HG02970 (cell line): ENCODE measurements at regions not wholly inside any gene's neighbourhood (a gene's known extent, or its start where the extent isn't known, plus 50 kb on each side); places are given as distances from the start of the nearest gene placed in this dataset.

Experiments used
- ATAC-seq: cut with Tn5 transposase; IDR thresholded peaks from one replicate; pipeline ENCODE4 v1.9.1; 2021; ENCODE audit warnings: mild to moderate bottlenecking, moderate library complexity, moderate number of reproducible peaks; ENCODE audit not compliant: unreplicated experiment, low FRiP score

GRCh38 chr14:96723946-96724345 is 73.2 kb upstream of the VRK1 start:
- ATAC-seq, result no peak

GRCh38 chr14:96725232-96725631 is 72.0 kb upstream of the VRK1 start:
- no peak for ATAC-seq

- no peak for ATAC-seq
These were observed 70.1 kb upstream of the VRK1 start for GRCh38 chr14:96727073-96727472.

GRCh38 chr14:96727491-96727890 is 69.7 kb upstream of the VRK1 start:
- no peak for ATAC-seq

- no peak for ATAC-seq
These were observed 69.0 kb upstream of the VRK1 start for GRCh38 chr14:96727980-96728717.

- no peak for ATAC-seq
These were observed 67.3 kb upstream of the VRK1 start for GRCh38 chr14:96729889-96730288.

GRCh38 chr14:96730386-96730785 is 66.8 kb upstream of the VRK1 start:
- no peak for ATAC-seq

GRCh38 chr14:96734076-96734622 is 63.0 kb upstream of the VRK1 start:
- no peak for ATAC-seq

- no peak for ATAC-seq
These were observed 61.7 kb upstream of the VRK1 start for GRCh38 chr14:96735526-96735925.

- no peak for ATAC-seq
These were observed 60.7 kb upstream of the VRK1 start for GRCh38 chr14:96736439-96736838.

GRCh38 chr14:96737881-96738280 is 59.3 kb upstream of the VRK1 start:
- ATAC-seq, result no peak

- ATAC-seq, result no peak
These were observed 57.8 kb upstream of the VRK1 start for GRCh38 chr14:96739200-96739910.

GRCh38 chr14:96741151-96741977 is 55.8 kb upstream of the VRK1 start:
- peak; percentile 92 for ATAC-seq

GRCh38 chr14:96744262-96744661 is 52.9 kb upstream of the VRK1 start:
- ATAC-seq, result no peak

GRCh38 chr14:96745500-96746051 is 51.6 kb upstream of the VRK1 start:
- no peak for ATAC-seq

GRCh38 chr14:96746101-96746500 is 51.1 kb upstream of the VRK1 start:
- no peak for ATAC-seq

GRCh38 chr14:96747006-96747405 is 50.2 kb upstream of the VRK1 start:
- ATAC-seq, result no peak
